K562 (cell line): ENCODE measurements at regions not wholly inside any gene's neighbourhood (a gene's known extent, or its start where the extent isn't known, plus 50 kb on each side); places are given as distances from the start of the nearest gene placed in this dataset.

Source experiments
- ATAC-seq: fragments of 200-7000 bp; cut with Tn5 transposase; 3 replicates; pipeline ENCODE4 v1.9.1; 2020; ENCODE audit warnings: moderate library complexity
- BruUV-seq: library from RNA; stranded (reverse); fragments of 400-500 nt; replicated peaks from 2 replicates; lab custom pipeline; 2021; lab: Mats Ljungman, UMichigan
- CTCF ChIA-PET: fragments of 300-600 bp; formaldehyde crosslinking; extraction: SDS; loops from one replicate; lab custom pipeline; 2021; ENCODE audit warnings: low intra/inter-chr PET ratio; lab: Yijun Ruan, JAX
- POLR2A ChIA-PET: fragments of 300-600, 350-650 bp; sonication (Branson Sonifier 250); formaldehyde crosslinking; extraction: SDS; loops from one replicate; lab custom pipeline; 2021; ENCODE audit warnings: antibody characterized with exemption, inconsistent platforms; lab: Yijun Ruan, JAX
- DNase-seq, 4 experiments: peaks; one replicate each; pipeline versions ENCODE4 v3.0.0 to v3.0.0-alpha.2; 2011 to 2018; ENCODE audit warnings: low spot score in 3 of 4, mixed read lengths in 3 of 4; ENCODE audit errors: extremely low read depth in 1 of 4
- FAIRE-seq: peaks from 2 replicates; lab custom pipeline; 2011; peaks lifted over from hg19 to GRCh38; lab: Jason Lieb, UNC
- H2AFZ ChIP-seq: 2 replicates; pipeline ENCODE4 v1.6.0; 2011; ENCODE audit warnings: low read depth, low read length, control low read depth, inconsistent platforms
- H3K27ac ChIP-seq: fragments of 200-600 bp; 3 replicates; pipeline ENCODE4 v1.8.0; 2011; ENCODE audit warnings: low read depth, mild to moderate bottlenecking, control low read depth, inconsistent platforms, low read length, moderate library complexity, mixed read lengths; ENCODE audit errors: extremely low read depth
- H3K27me3 ChIP-seq, 2 experiments: fragments of 300-600 bp in 1 of 2; 2 replicates in 1 of 2; 3 replicates in 1 of 2; pipeline versions ENCODE4 v1.6.0 to v1.8.0; 2011; ENCODE audit warnings: inconsistent platforms in 2 of 2, low read length in 2 of 2, mild to moderate bottlenecking in 1 of 2, mixed read lengths in 1 of 2, moderate library complexity in 1 of 2; ENCODE audit not compliant: control insufficient read depth in 2 of 2, insufficient read depth in 2 of 2
- H3K36me3 ChIP-seq: fragments of 300-600 bp; 3 replicates; pipeline ENCODE4 v1.8.0; 2011; ENCODE audit warnings: mild to moderate bottlenecking, low read length, inconsistent platforms; ENCODE audit not compliant: control insufficient read depth, insufficient read depth
- H3K4me1 ChIP-seq, 2 experiments: fragments of 200-600 bp in 1 of 2; replicated peaks in 1 of 2; 2 replicates in 1 of 2; 3 replicates in 1 of 2; pipeline versions ENCODE4 v1.5.1 to v1.8.0; 2011; ENCODE audit warnings: inconsistent platforms in 2 of 2, low read length in 2 of 2, mild to moderate bottlenecking in 1 of 2, mixed read lengths in 1 of 2, moderate library complexity in 1 of 2; ENCODE audit not compliant: control insufficient read depth in 2 of 2, insufficient read depth in 2 of 2
- H3K4me2 ChIP-seq: 2 replicates; pipeline ENCODE4 v1.6.1; 2011; ENCODE audit warnings: low read length, control low read depth, inconsistent platforms, mixed read lengths; ENCODE audit not compliant: insufficient read depth
- H3K4me3 ChIP-seq: fragments of 200-600 bp; sonication (generic), shearing (Covaris generic); 2 replicates; pipeline ENCODE4 v1.5.1; 2016; ENCODE audit warnings: control low read depth, inconsistent platforms
- H3K79me2 ChIP-seq: fragments of 200-600 bp; 3 replicates; pipeline ENCODE4 v1.8.0; 2011; ENCODE audit warnings: low read length, inconsistent platforms; ENCODE audit not compliant: control insufficient read depth, insufficient read depth
- H3K9ac ChIP-seq, 2 experiments: 2 replicates each; pipeline versions ENCODE4 v1.6.0 to v1.6.1; 2011; ENCODE audit warnings: low read depth in 2 of 2, low read length in 2 of 2, control low read depth in 1 of 2, inconsistent platforms in 1 of 2, mild to moderate bottlenecking in 1 of 2, mixed read lengths in 1 of 2; ENCODE audit not compliant: insufficient read depth in 1 of 2
- H3K9me1 ChIP-seq: one replicate; pipeline ENCODE4 v1.6.0; 2011; ENCODE audit warnings: inconsistent platforms, mild to moderate bottlenecking, low read length, moderate library complexity; ENCODE audit not compliant: control insufficient read depth, insufficient read depth
- H3K9me3 ChIP-seq: replicated peaks from 2 replicates; pipeline ENCODE4 v1.5.1; 2011; ENCODE audit warnings: low read depth, low read length, inconsistent platforms; ENCODE audit not compliant: control insufficient read depth, insufficient read depth
- H4K20me1 ChIP-seq: replicated peaks from 2 replicates; pipeline ENCODE4 v1.6.1; 2011; ENCODE audit warnings: low read length, inconsistent platforms, mixed read lengths; ENCODE audit not compliant: control insufficient read depth, insufficient read depth
- CC2D1A ChIP-seq: fragments of 450-650 bp; IDR thresholded peaks from 2 replicates; pipeline ENCODE4 v1.6.1; 2017; ENCODE audit warnings: mild to moderate bottlenecking
- FOXP1 ChIP-seq: sonication (generic); formaldehyde crosslinking; IDR thresholded peaks from 2 replicates; pipeline ENCODE4 v1.8.0; 2022; ENCODE audit warnings: mild to moderate bottlenecking, missing genetic modification reagents
- MXI1 ChIP-seq: IDR thresholded peaks from 2 replicates; pipeline ENCODE4 v1.6.1; 2011; ENCODE audit warnings: low read depth, mild to moderate bottlenecking, improper control_type of control experiment, low read length
- RAD21 ChIP-seq, 2 experiments: fragments of 250-450 bp in 1 of 2; fragments of 450-650 bp in 1 of 2; sonication (Bioruptor Pico) in 1 of 2; formaldehyde crosslinking in 1 of 2; IDR thresholded peaks in 1 of 2; conservative IDR thresholded peaks in 1 of 2; 2 replicates each; pipeline versions ENCODE4 v1.4.0 to v1.8.0; 2020 to 2022; ENCODE audit warnings: mild to moderate bottlenecking in 2 of 2, moderate library complexity in 1 of 2
- SMC3 ChIP-seq: conservative IDR thresholded peaks from 2 replicates; pipeline ENCODE4 v1.6.1; 2011; ENCODE audit warnings: low read depth, low read length, improper control_type of control experiment; ENCODE audit not compliant: insufficient read depth
- SPI1 ChIP-seq: IDR thresholded peaks from 2 replicates; pipeline ENCODE4 v1.6.1; 2011; ENCODE audit warnings: low read depth, low read length, control low read depth, borderline replicate concordance
- SREBF2 ChIP-seq: sonication (generic); formaldehyde crosslinking; IDR thresholded peaks from 2 replicates; pipeline ENCODE4 v1.4.0; 2020; ENCODE audit warnings: mild to moderate bottlenecking, missing genetic modification reagents
- SRF ChIP-seq, 2 experiments: fragments of 250-450, 450-650 bp in 1 of 2; sonication (Bioruptor Pico) in 1 of 2; sonication (generic) in 1 of 2; formaldehyde crosslinking; IDR thresholded peaks; 2 replicates each; pipeline versions ENCODE4 v1.5.0 to v1.5.1; 2020 to 2022; ENCODE audit warnings: mild to moderate bottlenecking in 1 of 2, missing genetic modification reagents in 1 of 2
- in situ Hi-C: fragments of 300-500 bp; cut with MboI; formaldehyde crosslinking; loops from 4 replicates; pipeline ENCODE4 v1.15.0; 2018; ENCODE audit warnings: inconsistent platforms, mixed read lengths
- intact Hi-C: fragments of 100-400 bp; cut with micrococcal nuclease; formaldehyde crosslinking; loops from 2 replicates; pipeline ENCODE4 v1.14.2; 2022
- TF ChIP-seq, protein P1 (sequence below), 2 experiments: fragments of 450-650 bp; formaldehyde crosslinking in 1 of 2; IDR thresholded peaks; 2 replicates each; pipeline versions ENCODE4 v1.4.0 to v1.6.1; 2014 to 2020; ENCODE audit warnings: mild to moderate bottlenecking in 2 of 2, borderline replicate concordance in 1 of 2, low read depth in 1 of 2
- TF ChIP-seq, protein P2 (sequence below), 3 experiments: IDR thresholded peaks in 2 of 3; conservative IDR thresholded peaks in 1 of 3; 2 replicates each; pipeline ENCODE4 v1.5.1; 2011 to 2012; ENCODE audit warnings: low read length in 3 of 3, mild to moderate bottlenecking in 3 of 3, control low read depth in 2 of 3, improper control_type of control experiment in 1 of 3, inconsistent platforms in 1 of 3, low read depth in 1 of 3, mixed read lengths in 1 of 3, moderate library complexity in 1 of 3; ENCODE audit not compliant: insufficient read depth in 2 of 3
- TF ChIP-seq, protein P3 (sequence below): fragments of 450-650 bp; IDR thresholded peaks from 2 replicates; pipeline ENCODE4 v1.6.1; 2016

DNA sequence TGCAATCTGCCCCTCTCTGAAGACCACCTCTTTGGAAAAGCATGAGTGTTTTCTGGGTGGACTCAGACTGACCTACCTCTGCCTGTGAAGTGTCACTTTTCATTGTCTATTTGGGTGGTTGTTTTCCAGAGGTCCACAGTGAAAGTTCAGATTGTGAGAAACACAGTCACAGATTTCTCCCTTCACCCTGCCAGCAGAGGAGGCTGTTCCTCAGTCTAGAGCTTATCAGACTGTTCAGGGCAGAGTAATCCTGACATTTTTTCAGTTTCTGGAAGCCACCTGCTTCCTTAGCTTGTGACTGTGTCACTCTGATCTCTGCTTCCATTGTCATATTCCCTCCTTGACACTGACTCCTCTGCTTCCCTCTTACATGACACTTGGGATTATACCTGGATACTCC is 55.4 kb upstream of the RMP24 start:
- in situ Hi-C loops (no loop called here), intact Hi-C loops (no loop called here)
- DNase-seq, result peak in 1 of 4 experiments; percentile 12
- Histone ChIP-seq H3K9me1 (no peaks in the 10 kb centered on the region), H4K20me1 (no peaks in the 10 kb centered on the region), H3K79me2 (no peaks in the 10 kb centered on the region), H3K4me1 (no peaks in the 10 kb centered on the region), H3K27ac (no peak overlapping the region), H3K9me3 (no peaks in the 10 kb centered on the region), H2AFZ (no peak overlapping the region), H3K4me3 (no peak overlapping the region), H3K36me3 (no peaks in the 10 kb centered on the region), H3K27me3 (peaks cover 13 to 23% of the 10 kb centered on the region in 2 experiments), H3K4me2 (no peak overlapping the region), H3K9ac (no peak overlapping the region)
- peak; percentile 71 for ATAC-seq
- no TSS peak for BruUV-seq
- CTCF ChIA-PET, result interaction anchor here (0.9 kb wide), 1 partner anchor 34 kb away, joined by 3 read pairs; no protein-coding TSS in a partner anchor
- POLR2A ChIA-PET, result interaction anchor here (0.5 kb wide), 1 partner anchor 53 kb away, joined by 3 read pairs; no protein-coding TSS in a partner anchor
- FAIRE-seq, result peak; percentile 23
- TF ChIP-seq, protein P1, sequence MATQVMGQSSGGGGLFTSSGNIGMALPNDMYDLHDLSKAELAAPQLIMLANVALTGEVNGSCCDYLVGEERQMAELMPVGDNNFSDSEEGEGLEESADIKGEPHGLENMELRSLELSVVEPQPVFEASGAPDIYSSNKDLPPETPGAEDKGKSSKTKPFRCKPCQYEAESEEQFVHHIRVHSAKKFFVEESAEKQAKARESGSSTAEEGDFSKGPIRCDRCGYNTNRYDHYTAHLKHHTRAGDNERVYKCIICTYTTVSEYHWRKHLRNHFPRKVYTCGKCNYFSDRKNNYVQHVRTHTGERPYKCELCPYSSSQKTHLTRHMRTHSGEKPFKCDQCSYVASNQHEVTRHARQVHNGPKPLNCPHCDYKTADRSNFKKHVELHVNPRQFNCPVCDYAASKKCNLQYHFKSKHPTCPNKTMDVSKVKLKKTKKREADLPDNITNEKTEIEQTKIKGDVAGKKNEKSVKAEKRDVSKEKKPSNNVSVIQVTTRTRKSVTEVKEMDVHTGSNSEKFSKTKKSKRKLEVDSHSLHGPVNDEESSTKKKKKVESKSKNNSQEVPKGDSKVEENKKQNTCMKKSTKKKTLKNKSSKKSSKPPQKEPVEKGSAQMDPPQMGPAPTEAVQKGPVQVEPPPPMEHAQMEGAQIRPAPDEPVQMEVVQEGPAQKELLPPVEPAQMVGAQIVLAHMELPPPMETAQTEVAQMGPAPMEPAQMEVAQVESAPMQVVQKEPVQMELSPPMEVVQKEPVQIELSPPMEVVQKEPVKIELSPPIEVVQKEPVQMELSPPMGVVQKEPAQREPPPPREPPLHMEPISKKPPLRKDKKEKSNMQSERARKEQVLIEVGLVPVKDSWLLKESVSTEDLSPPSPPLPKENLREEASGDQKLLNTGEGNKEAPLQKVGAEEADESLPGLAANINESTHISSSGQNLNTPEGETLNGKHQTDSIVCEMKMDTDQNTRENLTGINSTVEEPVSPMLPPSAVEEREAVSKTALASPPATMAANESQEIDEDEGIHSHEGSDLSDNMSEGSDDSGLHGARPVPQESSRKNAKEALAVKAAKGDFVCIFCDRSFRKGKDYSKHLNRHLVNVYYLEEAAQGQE (IDR thresholded peaks at IDR 0.05; ENCODE audit: borderline replicate concordance), result peak; percentile 22; the same call in 1 of the 2 replicates
- TF ChIP-seq, protein P1 (CRISPR knock-in tag; IDR thresholded peaks at IDR 0.05; ENCODE audit: low read depth), result no peak
- no peak for TF ChIP-seq SPI1
- TF ChIP-seq SREBF2 (CRISPR knock-in tag), result no peak
- TF ChIP-seq, protein P2, sequence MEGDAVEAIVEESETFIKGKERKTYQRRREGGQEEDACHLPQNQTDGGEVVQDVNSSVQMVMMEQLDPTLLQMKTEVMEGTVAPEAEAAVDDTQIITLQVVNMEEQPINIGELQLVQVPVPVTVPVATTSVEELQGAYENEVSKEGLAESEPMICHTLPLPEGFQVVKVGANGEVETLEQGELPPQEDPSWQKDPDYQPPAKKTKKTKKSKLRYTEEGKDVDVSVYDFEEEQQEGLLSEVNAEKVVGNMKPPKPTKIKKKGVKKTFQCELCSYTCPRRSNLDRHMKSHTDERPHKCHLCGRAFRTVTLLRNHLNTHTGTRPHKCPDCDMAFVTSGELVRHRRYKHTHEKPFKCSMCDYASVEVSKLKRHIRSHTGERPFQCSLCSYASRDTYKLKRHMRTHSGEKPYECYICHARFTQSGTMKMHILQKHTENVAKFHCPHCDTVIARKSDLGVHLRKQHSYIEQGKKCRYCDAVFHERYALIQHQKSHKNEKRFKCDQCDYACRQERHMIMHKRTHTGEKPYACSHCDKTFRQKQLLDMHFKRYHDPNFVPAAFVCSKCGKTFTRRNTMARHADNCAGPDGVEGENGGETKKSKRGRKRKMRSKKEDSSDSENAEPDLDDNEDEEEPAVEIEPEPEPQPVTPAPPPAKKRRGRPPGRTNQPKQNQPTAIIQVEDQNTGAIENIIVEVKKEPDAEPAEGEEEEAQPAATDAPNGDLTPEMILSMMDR (IDR thresholded peaks at IDR 0.05 in 2 of 3, conservative IDR thresholded peaks at IDR 0.05 in 1 of 3; ENCODE audit: insufficient read depth in 2 of 3, low read depth in 1 of 3, low read length in 3 of 3), result peak; percentile 41 to 63 (median 53); a peak in 5 of 6 replicates
- no peak for TF ChIP-seq MXI1
- TF ChIP-seq CC2D1A, result no peak
- no peak for TF ChIP-seq FOXP1 (CRISPR knock-in tag)
- TF ChIP-seq SMC3, result peak; percentile 19; the same call in 1 of the 2 replicates
- peak; percentile 37 to 65; a peak in 3 of 4 replicates for TF ChIP-seq RAD21 (CRISPR knock-in tag; conservative IDR thresholded peaks at IDR 0.05 in 1 of 2, IDR thresholded peaks at IDR 0.05 in 1 of 2)
- TF ChIP-seq SRF (CRISPR knock-in tag; IDR thresholded peaks at IDR 0.05), result peak in 1 of 2 experiments; percentile 28; a peak in 1 of 4 replicates
- TF ChIP-seq, protein P3, sequence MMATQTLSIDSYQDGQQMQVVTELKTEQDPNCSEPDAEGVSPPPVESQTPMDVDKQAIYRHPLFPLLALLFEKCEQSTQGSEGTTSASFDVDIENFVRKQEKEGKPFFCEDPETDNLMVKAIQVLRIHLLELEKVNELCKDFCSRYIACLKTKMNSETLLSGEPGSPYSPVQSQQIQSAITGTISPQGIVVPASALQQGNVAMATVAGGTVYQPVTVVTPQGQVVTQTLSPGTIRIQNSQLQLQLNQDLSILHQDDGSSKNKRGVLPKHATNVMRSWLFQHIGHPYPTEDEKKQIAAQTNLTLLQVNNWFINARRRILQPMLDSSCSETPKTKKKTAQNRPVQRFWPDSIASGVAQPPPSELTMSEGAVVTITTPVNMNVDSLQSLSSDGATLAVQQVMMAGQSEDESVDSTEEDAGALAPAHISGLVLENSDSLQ, result no peak
